22Rv1 (cell line): ENCODE measurements at regions not wholly inside any gene's neighbourhood (a gene's known extent, or its start where the extent isn't known, plus 50 kb on each side); places are given as distances from the start of the nearest gene placed in this dataset.
"Not testable (repeated sequence)": the region's sequence is repeated elsewhere in the genome, so short reads cannot be mapped to it uniquely, and the experiment has no call there.

ENCODE experiments used
- H3K27ac ChIP-seq: fragments of 450-650 bp; 2 replicates; pipeline ENCODE4 v1.5.1; 2017
- CTCF ChIP-seq: fragments of 450-650 bp; IDR thresholded peaks from 2 replicates; pipeline ENCODE4 v1.5.1; 2017; ENCODE audit warnings: mild to moderate bottlenecking
- ZFX ChIP-seq: fragments of 450-650 bp; IDR thresholded peaks from 2 replicates; pipeline ENCODE4 v1.6.1; 2017; ENCODE audit warnings: antibody characterized with exemption, borderline replicate concordance

DNA sequence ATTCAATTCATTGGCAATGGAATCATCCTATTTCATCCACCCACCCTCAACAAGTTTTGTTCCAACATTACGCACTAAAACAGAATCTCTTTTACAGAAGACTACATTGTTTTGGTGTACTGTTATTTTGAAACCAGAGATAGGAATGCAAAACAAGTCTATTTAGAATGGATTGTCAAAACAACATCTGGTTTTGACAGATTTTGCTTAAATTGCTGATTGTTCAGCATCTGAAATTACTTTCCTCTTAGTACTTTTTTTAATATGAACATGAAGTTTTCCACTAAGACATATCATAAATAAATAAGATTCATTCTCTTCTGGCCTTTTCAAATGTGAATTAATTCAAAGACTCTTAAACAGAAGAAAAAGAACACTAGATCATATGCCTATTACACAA, 323.9 kb upstream of the TFPI start:
- TF ChIP-seq ZFX (no peak), CTCF (no peak)
- H3K27ac ChIP-seq = no peak overlapping the region

DNA sequence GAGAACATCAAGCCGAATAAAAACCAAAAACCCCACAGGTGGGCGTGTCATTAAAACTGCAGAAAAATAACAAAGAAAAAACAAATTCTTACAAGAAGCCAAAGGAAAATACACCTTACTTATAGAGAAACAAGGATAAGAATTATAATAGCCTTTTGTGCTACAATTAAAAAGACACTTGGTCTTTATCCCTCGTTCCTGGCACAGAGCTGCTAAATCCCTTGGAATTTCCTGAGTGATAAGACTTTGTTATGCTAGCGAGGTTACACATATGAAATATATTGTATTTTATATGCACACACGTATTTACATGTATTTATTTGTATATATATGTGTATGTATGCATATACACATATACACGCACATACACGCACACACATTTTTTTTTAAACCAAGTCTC, 325.3 kb upstream of the TFPI start:
- TF ChIP-seq ZFX (no peak), CTCF (no peak)
- H3K27ac ChIP-seq = no peak overlapping the region

- TF ChIP-seq CTCF (no peak), ZFX (no peak)
Observed at GRCh38 chr2:187884003-187884402, 329.8 kb upstream of the TFPI start.

GRCh38 chr2:187890690-187891089, 336.5 kb upstream of the TFPI start:
- H3K27ac ChIP-seq = peak overlapping the region; percentile 32; the same call in 1 of the 2 replicates
- no peak for TF ChIP-seq ZFX
- no peak for TF ChIP-seq CTCF

More at GRCh38 chr2:187884003-187884402, 329.8 kb upstream of the TFPI start:
- no peak overlapping the region for H3K27ac ChIP-seq

DNA sequence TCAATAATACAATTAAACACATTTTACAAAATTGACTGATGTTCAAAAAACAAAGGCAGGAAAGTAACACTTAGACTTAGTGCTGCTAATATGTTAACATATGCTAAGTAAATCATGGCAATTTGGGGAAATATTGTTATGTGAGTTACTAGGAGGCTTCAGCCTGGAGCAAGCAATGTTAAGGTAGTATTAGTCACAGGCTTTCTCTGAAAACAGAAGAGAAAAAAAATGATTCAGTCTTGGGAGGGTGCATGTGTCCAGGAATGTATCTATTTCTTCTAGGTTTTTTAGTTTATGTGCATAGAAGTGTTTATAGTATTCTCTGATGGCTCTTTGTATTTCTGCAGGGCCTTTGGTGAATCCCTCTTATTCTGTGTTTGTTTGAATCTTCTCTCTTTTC, 345.8 kb upstream of the TFPI start:
- TF ChIP-seq CTCF (no peak), ZFX (no peak)
- H3K27ac ChIP-seq = no peak overlapping the region

DNA sequence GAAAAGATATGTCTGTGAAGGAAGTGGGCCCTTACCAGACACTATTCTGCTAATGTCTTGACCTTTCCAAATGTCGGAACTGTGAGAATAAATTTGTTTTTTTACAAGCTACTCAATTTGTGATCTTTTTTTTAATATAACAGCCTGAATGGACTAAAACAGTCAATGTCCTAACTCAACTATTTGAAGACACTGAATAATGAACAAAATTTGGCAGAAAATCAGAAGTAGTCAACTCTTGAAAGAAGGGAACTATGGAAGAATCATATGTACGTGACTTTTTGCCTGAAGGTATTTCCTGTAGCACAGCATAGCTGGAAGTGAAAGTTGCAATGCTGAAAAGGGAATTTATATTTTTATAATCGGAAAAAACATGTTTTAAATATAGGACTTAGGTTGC, 351.8 kb upstream of the TFPI start:
- no peak overlapping the region for H3K27ac ChIP-seq
- TF ChIP-seq ZFX = no peak
- TF ChIP-seq CTCF = no peak

DNA sequence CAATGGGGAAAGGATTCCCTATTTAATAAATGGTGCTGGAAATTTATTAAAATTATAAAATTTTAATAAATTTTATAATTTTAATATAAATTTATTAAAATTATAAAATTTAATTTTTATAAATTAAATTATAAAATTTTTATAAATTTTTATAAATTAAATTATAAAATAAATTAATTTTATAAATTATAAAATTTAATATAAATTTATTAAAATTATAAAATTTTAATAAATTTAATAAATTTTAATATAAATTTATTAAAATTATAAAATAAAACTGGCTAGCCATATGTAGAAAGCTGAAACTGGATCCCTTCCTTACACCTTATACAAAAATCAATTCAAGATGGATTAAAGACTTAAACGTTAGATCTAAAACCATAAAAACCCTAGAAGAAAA, 356.7 kb upstream of the TFPI start:
- not testable (repeated sequence) for H3K27ac ChIP-seq

GRCh38 chr2:187912950-187913349, 358.7 kb upstream of the TFPI start:
- TF ChIP-seq ZFX (no peak), CTCF (no peak)
- no peak overlapping the region for H3K27ac ChIP-seq
